Activated T-cell treated with anti-CD3 and anti-CD28 coated beads for 24 hours (primary cell): ENCODE measurements at regions not wholly inside any gene's neighbourhood (a gene's known extent, or its start where the extent isn't known, plus 50 kb on each side); places are given as distances from the start of the nearest gene placed in this dataset.

Experiments
- DNase-seq: peaks from one replicate; pipeline ENCODE4 v3.0.0-alpha.2; 2020; ENCODE audit warnings: low read depth

- DNase-seq, result no peak
Measured at GRCh38 chr5:77948476-77948875, 172.3 kb upstream of the TBCA start.

DNA sequence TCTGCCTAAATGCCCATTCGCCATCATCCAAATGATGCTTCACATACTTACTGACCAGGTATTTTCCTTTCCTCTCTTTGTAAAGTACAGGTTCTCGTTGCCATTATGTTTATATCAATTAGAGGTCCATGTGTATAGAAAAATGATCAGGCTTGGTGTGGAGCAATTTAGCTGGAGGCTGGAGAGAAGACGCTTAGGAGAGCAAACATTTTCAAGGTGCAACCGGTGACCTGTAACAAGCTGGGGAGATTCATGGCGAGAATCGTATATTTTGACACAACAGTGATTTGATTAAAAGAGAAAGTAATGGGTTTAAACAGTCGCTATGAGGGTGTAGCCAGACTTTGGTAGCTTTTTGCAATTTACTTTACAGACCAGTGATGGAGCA lies 170.9 kb upstream of the TBCA start:
- no peak for DNase-seq

GRCh38 chr5:77946381-77947040 lies 170.4 kb upstream of the TBCA start:
- no peak for DNase-seq

DNA sequence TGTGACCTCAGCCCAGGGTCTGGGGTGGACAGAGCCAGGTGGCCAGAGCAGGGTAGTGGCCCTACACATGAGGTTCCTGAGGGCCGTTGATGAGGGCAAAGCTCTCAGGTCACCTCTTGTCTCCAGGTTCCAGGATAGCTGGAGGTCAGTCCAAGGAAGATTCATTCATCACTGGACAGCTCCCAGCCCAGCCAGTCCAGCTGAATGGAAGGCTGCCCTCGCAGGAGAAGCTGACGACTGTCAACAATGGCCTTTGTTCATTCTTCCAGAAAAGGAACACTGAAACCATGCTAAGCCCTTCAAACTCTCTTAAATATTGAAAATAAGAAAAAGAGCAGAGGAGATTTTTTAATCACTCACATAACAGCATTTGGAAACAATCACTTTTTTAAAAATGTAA lies 169.7 kb upstream of the TBCA start:
- DNase-seq, result no peak

DNA sequence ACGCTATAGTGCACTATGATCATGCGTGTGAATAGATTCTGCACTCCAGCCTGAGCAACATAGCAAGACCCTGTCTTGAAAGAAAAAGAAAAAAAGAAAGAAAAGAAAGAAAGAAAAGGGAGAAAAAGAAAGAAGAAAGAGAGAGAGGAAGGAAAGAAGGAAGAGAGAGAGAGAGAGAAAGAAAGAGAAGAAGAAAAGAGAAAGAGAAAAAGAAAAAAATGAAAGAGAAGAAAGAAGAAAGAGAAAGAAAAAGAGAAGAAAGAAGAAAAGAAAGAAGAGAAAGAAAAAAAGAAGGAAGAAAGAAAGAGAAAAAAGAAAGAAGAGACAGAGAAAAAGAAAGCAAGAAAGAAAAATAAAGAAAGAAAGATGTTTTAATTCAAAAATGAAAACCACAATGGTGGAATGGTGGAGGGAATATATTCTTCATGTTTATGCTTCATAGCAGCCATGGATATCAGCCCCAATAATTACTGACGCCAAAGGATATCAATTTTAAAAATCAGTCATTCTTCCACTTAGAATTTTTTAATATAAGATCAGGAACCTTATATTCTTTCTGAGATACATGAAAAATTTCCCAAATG lies 168.7 kb upstream of the TBCA start:
- DNase-seq, result no peak

- DNase-seq, result no peak
Measured at GRCh38 chr5:77943851-77944250, 167.7 kb upstream of the TBCA start.

GRCh38 chr5:77942578-77943239 lies 166.6 kb upstream of the TBCA start:
- DNase-seq, result no peak

DNA sequence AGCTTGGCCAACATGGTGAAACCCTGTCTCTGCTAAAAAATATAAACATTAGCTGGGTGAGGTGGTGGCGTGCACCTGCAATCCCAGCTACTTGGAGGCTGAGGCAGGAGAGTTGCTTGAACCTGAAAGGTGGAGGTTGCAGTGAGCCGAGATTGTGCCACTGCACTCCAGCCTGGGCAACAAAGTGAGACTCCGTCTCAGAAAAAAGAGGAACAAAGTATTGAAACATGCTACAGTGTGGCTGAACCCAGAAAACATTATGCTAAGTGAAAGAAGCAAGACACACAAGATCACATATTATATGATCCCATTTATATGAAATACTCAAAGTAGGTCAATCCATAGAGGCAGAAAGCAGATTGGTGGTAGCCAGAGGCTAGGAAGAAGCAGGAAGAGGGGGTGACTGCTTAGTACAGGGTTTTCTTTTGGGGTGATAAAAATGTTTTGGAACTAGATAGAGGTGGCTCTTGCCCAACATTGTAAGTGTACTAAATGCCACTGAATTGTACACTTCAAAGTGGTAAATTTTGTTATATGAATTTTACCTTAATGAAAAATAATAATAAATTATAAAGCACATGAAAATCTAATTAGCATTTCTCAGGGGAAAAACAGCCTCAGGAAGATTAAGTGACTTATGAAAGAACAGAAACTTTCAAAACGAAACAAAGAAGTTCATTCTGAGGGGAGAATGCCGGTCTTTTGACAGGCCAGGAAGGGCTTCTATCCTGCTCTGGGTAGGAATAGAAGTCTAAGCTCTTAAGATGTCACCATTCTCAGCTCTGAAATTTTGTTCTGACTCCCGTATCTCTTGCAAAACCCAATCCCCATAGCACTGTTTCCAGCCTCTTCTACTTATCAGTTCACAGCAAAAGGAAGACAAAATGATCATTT lies 161.1 kb upstream of the TBCA start:
- no peak for DNase-seq

DNA sequence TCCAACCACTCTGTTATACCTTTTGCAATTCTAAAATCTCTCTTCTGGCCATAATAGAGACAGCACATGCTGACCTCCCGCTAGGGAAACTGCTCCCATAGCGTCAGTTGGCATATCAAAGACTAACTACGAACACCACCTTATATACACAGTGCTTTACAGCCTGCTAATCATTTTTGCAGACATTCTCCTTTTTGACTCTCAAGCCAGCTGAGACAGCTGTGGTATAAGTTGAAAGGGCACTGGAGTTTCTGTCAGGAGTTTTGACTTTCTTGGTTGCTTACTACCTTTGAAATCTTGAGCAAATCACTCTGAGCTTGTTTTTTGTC lies 160.2 kb upstream of the TBCA start:
- DNase-seq, result no peak

DNA sequence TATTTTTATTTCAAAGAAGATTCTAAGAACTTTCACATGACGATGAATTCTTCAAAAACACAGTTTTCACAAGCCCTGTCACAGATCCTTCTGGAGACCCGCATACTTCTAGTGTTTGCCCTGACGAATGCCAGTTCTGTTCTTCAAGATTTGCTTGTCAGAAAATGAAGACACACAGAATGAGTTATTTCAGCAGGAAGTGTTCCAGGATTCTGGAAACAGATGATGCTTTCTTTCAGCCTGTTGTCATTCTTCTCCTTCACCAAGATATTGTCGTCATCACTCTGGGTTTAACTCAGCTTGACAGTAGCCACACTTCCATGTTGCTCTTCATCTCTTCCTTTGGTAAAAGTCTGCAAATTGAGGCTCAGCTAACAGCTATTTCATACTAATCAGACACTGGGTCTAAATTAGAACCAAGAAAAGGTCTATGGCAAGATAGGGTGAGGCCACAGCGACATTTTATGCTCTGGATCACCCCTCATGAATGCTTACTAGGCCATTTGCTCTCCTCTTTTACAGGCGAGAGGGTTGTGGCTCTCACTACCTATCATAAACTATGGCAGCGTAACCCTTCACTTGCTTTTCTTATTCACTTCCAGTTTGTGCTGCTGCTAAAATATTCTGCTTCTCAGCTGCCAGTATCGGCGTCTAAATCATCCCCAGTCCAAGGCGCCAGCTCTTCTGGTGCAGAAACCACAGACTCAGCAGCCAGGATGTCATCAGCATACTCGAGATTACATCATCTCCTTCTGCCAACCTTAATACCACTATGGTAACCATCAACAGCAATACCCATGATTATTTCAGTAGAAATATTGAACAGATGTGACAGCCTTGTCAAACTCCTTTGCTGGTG lies 159.6 kb upstream of the TBCA start:
- DNase-seq, result no peak

DNA sequence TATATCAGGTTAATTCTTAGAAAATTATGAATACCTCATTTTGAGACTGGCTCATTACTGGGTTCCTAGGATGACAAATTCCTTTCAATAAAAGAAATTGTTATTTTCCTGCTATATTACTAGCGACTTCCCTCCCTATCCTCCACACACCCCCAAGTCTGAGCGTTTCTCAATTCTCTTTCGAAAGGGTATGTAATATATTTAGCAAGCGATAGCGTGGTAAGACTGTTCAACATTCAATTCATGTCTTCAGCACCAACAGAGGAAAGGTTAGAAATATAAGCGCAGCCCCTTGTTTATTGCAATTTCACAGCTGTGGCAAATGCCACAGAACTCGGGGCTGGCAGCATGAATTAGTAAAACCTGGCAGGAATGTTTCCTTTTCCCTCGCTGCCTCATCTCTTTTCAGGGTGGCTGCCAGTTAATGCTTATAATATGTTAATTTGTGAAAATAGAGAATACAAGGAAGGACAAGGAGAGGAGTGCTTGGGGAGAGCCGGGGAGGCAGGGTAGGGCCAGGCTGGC lies 152.7 kb upstream of the TBCA start:
- DNase-seq, result no peak

- DNase-seq, result no peak
Measured at GRCh38 chr5:77926337-77926736, 150.2 kb upstream of the TBCA start.

DNA sequence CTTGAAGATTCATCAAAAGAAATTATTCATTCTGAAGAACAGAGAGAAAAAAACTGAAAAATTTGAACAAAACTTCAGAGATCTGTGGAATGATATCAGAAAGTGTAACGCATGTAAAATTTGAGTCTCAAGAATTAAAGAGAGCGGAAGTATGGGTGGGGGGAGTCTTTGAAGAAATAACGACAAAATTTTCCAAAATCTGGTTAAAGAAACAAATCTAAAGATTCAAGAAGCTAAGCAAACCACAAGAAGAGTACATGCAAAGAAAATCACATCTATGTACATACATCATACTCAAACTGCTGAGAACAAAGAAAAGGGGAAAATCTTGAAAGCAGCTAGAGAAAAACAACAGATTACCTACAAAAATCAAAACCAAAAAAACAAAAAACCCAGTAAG lies 149.4 kb upstream of the TBCA start:
- no peak for DNase-seq

DNA sequence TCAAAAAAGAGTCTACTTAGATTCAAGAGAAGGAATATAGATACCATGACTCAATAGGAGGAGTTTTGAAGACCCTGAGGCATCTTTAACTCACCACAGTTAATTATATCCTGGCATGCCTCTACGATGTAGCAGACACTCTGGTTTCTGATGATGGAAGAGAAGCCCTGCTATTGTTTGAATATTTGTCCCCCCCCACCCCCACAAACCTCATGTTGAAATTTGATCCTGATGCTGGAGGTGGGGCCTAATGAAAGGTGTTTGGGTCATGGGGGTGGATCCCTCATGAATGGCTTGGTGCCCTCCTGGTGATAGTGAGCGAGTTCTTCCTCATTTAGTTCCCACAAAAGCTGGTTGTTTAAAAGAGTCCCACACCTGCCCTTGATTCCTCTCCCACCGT lies 147.9 kb upstream of the TBCA start:
- no peak for DNase-seq

GRCh38 chr5:77923666-77924065 lies 147.5 kb upstream of the TBCA start:
- no peak for DNase-seq

DNA sequence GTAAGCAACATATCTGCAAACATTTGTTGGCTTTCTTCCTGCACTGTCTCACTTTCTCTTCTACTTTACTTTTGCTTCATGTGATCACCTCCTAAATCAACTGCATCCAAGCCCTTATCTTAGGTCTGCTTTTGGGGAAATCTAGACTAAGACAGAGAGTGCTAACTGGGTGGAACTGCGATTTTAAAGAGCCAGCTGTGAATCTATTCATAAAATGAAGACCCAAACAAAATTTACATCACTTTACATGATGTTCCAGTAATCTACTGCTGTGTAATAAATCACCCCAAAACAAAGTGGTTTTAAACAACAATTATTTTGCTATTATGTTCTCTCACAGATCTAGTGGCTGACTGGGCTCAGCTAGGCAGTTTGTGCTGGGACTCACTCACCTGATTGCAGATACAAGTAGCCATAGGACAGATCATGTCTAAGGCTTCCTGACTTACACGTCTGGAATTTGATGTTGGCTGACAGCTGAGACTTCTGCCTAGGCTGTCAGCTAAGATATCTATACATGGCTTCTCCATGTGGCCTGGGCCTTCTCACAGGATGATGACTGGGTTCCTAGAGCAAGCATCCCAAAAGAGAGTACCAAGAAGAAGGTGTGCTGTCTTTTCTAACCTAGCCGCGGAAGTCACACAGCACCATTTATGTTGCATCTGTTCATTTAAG lies 145.1 kb upstream of the TBCA start:
- no peak for DNase-seq

- DNase-seq, result no peak
Measured at GRCh38 chr5:77920359-77921058, 144.4 kb upstream of the TBCA start.

GRCh38 chr5:77915346-77915745 lies 139.2 kb upstream of the TBCA start:
- no peak for DNase-seq

- no peak for DNase-seq
Measured at GRCh38 chr5:77912721-77913120, 136.6 kb upstream of the TBCA start.

DNA sequence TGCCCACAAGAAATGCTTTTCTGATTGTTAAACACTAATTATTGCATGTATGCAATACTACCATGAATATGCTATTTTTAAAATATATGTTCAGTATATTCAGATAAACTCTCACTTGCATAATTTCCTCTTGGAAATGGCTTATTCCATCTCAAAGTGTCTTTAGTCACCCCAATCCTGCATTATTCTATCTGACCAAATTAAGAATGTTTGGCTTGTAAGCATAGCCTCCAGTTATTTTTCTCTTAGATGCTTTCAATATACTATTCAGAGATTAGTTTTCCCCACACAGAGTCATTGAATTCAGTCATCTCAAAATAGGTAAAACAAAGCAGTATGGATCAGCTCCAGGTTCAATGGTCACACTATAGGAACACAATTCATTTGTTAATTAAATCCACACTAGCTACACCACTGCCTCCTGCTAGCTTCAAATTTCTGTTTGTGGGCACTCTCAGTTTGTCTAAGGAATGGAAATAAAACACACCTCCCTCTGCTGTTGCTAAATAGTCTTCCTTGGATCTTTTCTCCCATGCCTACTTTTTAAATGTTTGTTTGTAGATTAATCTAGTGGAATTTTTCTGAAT lies 134.6 kb upstream of the TBCA start:
- no peak for DNase-seq
